ENCODE measurements at regions not wholly inside any gene's neighbourhood (a gene's known extent, or its start where the extent isn't known, plus 50 kb on each side); places are given as distances from the start of the nearest gene placed in this dataset.
A peak's percentile ranks its signal among the peaks of the same experiment; 100 is the strongest.
"Not testable (repeated sequence)": the region's sequence is repeated elsewhere in the genome, so short reads cannot be mapped to it uniquely, and the experiment has no call there.

- no peak for DNase-seq
Observed at GRCh38 chr6:165002358-165002757, 307.0 kb downstream of the C6orf118 start.

- DNase-seq, result no peak
Observed at GRCh38 chr6:165001502-165002157, 307.8 kb downstream of the C6orf118 start.

- no peak for DNase-seq
Observed at GRCh38 chr6:164998297-164998696, 311.1 kb downstream of the C6orf118 start.

GRCh38 chr6:164996838-164997237, 312.6 kb downstream of the C6orf118 start:
- DNase-seq, result no peak

- DNase-seq, result no peak
Observed at GRCh38 chr6:164991573-164991972, 317.8 kb downstream of the C6orf118 start.

GRCh38 chr6:164990901-164991300, 318.5 kb downstream of the C6orf118 start:
- no peak for DNase-seq

GRCh38 chr6:164982389-164982788, 327.0 kb downstream of the C6orf118 start:
- no peak for DNase-seq

- DNase-seq, result no peak
Observed at GRCh38 chr6:164967102-164967501, 342.3 kb downstream of the C6orf118 start.

GRCh38 chr6:164962805-164963204, 346.6 kb downstream of the C6orf118 start:
- DNase-seq, result no peak

- DNase-seq, result no peak
Observed at GRCh38 chr6:164947164-164947563, 362.2 kb downstream of the C6orf118 start.

- no peak for DNase-seq
Observed at GRCh38 chr6:164942271-164942670, 367.1 kb downstream of the C6orf118 start.

- not testable (repeated sequence) for DNase-seq
Observed at GRCh38 chr6:164933238-164933794, 376.1 kb downstream of the C6orf118 start.

GRCh38 chr6:164929408-164929977, 379.9 kb downstream of the C6orf118 start:
- no peak for DNase-seq

GRCh38 chr6:164928728-164929407, 380.5 kb downstream of the C6orf118 start:
- no peak for DNase-seq

- DNase-seq, result no peak
Observed at GRCh38 chr6:164928057-164928727, 381.2 kb downstream of the C6orf118 start.

- peak; percentile 8 for DNase-seq
Observed at GRCh38 chr6:164927288-164928056, 381.9 kb downstream of the C6orf118 start.

GRCh38 chr6:164926686-164927085, 382.7 kb downstream of the C6orf118 start:
- no peak for DNase-seq

- DNase-seq, result no peak
Observed at GRCh38 chr6:164925681-164926530, 383.5 kb downstream of the C6orf118 start.

GRCh38 chr6:164924674-164925073, 384.7 kb downstream of the C6orf118 start:
- DNase-seq, result no peak

GRCh38 chr6:164917211-164917610, 392.2 kb downstream of the C6orf118 start:
- DNase-seq, result no peak

GRCh38 chr6:164916087-164916486, 393.3 kb downstream of the C6orf118 start:
- no peak for DNase-seq
